HG03196 (cell line): ENCODE measurements at regions not wholly inside any gene's neighbourhood (a gene's known extent, or its start where the extent isn't known, plus 50 kb on each side); places are given as distances from the start of the nearest gene placed in this dataset.
"Not testable (repeated sequence)": the region's sequence is repeated elsewhere in the genome, so short reads cannot be mapped to it uniquely, and the experiment has no call there.

Experiments used
- ATAC-seq: cut with Tn5 transposase; IDR thresholded peaks from one replicate; pipeline ENCODE4 v1.9.1; 2021; ENCODE audit not compliant: unreplicated experiment

DNA sequence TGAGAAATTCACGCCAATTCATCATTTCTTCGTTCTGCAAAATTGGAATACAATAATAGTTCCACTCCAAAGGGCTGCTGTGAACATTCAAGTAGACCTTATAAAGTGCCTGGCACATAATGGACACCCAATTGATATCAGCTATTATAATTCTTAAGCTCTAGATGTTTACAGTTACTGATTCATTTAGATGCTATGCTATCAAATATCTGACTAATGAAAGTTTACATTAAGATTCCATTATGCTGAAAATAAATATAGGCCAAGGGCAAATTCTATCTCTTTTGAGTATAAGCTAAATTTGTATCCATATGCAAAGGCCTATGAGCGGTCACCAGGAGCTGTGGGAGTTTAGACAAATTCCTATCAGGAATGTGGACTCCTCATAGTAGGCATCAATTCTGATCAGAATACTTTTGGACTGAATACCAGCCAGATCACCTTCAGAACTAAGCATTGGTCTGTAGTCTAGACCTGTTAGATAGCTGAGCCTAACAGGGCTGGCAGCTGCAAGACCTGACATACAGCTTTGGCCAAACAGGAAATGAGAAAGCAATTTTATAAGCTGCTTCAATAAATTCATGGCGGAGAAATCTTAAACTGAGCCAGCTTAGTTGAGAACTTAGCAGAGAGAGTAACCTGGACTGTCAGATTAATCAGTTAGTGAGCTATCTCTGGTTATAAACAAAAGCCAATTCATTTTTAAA is 384.3 kb upstream of the ACTRT1 start:
- no peak for ATAC-seq

GRCh38 chrX:128425546-128425945 is 373.3 kb upstream of the ACTRT1 start:
- no peak for ATAC-seq

DNA sequence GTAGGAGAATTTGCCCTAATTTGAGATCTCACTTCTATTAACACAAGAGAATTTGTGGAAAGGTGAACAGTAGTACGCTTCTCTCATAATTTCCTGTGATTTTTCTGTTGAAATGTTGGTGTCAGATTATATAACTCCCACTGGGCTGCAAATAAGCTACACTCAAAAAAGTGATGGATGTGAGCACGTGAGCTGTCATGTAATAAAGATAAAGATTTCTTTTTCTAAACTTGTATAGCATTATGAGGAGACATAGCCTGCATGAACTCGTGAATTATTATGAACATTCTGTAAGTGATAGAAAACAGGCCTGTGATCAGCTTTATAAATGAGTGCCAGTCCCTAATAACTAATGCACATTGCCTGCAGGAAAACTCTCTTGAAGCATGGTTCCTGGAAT is 356.6 kb upstream of the ACTRT1 start:
- ATAC-seq, result no peak

- ATAC-seq, result no peak
These were observed 344.4 kb upstream of the ACTRT1 start for GRCh38 chrX:128396601-128397000.

DNA sequence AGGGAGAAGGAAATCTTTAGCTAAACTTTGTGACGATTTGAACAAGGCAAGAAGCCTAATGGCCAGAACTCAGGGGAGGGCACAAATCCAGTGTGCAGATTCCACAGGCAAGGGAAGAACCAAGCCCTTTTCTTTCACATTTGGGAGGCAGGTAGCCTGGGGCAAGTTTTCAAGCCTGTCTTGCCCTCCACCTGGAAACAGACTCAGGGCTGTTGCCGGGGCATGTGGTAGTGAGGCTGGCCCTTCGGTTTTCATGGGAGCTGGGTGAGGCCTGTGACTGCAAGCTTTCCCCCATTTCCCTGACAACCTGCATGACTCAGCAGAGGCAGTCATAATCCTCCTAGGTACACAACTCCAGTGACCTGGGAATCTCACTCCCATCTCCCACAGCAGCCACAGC is 331.6 kb upstream of the ACTRT1 start:
- not testable (repeated sequence) for ATAC-seq

DNA sequence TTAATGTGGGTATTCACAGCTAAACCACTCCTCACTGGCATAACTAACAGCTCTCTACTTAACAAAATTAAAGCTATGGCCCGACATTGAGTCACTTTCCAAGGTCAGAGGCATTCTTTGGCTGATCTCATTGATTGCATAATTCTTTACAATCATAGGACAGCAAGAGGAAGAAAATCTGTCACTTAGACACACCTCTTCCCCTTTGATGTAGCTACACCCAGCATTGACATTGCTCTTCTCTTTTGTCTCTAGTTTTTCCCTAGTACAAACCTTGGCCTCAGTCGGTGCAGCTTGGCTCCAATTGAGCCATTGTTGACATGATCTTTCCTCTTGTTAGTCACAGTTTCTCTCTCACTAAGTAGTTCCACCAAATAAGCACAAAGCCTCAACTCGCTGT is 313.3 kb upstream of the ACTRT1 start:
- ATAC-seq, result no peak

DNA sequence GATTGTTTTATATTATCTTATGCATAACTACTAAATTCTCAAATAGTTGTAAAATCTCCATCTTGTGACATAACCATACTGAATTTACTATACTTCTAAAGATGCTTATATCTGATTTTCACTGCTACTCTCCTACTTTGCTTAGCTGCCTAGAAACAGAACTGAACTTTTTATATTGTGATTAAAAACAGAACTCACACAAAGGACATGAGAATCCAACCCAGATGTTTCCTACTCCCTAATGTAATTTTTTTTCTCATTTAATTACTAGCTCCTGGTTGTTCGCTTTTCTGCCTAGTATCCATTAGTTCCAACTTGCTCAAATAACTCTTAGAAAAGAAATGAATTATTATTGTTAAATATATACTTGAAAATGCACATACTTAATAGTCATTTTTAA is 283.5 kb upstream of the ACTRT1 start:
- no peak for ATAC-seq

DNA sequence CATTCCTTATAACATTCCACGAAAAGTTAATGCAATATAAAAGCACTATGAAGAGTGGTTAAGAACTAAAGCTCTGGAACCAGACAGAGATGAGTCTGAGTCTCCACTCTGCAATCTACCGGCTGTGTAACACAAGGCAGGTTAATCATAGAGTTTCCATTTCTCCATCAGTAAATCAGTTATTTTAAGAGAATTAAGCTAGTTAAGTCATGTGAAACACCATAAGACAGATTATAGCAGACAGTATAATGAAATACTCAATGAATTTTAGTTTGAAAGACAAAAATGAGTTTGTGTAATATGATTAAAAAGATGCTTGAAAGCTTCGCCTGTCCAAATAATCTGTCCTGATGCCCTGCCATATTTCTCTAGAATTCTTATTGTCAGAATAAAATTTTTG is 282.6 kb upstream of the ACTRT1 start:
- no peak for ATAC-seq

DNA sequence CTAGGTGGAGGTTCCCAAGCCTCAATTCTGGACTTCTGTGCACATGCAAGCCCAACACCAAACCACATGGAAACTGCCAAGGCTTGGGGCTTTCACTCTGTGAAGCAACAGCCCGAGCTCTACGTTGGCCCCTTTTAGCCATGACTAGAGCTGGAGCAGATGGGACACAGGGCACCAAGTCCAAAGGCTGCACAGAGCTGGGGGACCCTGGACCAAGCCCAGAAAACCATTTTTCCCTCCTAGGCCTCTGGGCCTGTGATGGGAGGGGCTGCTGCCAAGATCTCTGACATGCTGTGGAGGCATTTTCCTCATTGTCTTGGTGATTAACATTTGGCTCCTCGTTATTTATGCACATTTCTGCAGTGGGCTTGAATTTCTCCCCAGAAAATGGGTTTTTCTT is 258.7 kb upstream of the ACTRT1 start:
- ATAC-seq, result no peak

DNA sequence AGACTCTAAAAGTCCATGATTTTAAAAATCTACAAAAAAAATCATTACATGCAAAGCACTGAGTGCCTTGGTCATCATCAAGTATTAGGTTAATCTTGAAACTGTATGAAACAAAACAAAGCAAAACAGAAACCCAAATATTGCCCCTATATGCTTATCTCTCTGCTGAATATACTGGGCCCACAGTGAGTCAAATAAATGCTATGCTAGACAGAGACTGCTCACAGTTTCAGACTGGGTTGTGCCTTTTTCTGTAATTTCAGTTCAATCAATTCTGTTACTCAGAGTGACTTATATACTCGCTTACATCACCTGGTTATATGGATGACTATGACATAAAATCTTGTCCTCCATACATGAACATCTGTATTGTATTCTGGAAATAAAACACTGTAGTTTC is 257.1 kb upstream of the ACTRT1 start:
- ATAC-seq, result no peak

DNA sequence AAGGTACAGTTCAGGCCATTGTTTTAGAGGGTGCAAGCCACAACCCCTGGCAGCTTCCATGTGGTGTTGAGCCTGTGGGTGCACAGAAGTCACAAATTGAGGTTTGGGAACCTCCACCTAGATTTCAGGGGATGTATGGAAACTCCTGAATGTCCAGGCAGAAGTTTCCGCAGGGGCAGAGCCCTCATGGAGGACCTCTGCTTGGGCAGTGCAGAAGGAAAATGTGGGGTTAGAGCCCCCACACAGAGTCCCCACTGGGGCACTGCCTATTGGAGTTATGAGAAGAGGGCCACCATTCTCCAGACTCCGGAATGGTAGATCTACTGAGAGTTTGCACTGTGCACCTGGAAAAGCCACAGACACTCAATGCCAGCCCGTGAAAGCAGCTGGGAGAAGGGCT is 242.0 kb upstream of the ACTRT1 start:
- no peak for ATAC-seq

GRCh38 chrX:128287693-128288092 is 235.5 kb upstream of the ACTRT1 start:
- ATAC-seq, result no peak

DNA sequence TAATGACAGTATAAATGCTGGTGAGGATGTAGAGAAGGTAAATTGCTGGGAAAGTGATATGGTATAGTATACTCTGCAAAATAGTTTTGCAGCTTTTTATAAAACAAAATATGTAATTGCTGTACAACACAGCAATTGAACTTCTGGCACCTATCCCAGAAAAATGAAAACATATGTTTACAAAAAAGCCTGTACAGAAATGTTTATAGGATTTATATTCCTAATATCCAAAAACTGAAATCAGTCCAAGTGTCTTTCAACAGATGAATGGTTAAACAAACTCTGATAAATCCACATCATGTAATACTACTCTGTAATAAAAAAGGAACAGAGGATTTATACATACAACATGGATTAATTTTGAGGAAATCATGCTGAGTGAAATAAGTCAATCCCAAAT is 198.4 kb upstream of the ACTRT1 start:
- no peak for ATAC-seq

- no peak for ATAC-seq
These were observed 164.2 kb upstream of the ACTRT1 start for GRCh38 chrX:128216364-128216763.

DNA sequence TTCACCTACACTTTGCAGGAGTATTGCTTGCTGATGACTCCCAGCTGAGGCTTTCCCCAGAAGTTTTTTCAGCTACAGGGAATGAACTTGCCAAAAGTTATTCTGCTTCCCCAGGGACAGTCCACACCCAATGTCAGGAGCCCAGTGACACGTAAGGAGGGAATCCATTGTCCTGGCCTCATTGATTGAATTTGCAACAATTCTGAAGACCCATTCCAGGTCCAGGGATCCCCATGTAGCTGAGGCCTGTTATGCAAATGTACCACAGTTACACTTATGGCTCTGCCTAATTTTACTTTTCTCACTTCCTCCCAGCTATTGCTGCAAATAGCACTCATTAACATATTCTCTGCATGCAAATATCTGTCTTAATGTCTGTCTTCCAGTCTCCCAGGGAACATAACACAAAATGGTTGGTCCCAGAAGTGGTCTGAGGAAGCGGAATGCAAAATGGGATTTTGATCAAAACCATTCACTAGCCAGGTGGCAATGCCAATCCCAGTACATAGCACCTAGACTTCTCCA is 113.7 kb upstream of the ACTRT1 start:
- no peak for ATAC-seq

GRCh38 chrX:128156204-128156603 is 104.0 kb upstream of the ACTRT1 start:
- ATAC-seq, result no peak

DNA sequence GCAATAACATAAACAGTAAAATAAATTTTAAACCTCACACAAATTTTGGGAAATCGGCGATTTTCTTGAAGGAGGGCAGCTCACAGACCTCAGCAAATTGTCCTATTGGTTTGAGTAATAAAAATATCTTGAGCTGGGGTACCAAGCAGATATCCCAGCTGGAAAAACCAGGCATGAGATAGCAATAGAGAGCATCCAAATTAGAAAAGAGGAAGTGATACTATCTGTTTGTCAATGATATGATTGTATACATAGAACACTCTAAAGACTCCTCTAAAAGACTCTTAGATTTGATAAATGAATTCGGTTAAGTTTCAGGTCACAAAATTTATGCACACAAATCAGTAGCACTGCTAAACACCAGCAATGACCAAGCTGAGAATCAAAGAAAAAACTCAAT is 90.5 kb upstream of the ACTRT1 start:
- no peak for ATAC-seq

DNA sequence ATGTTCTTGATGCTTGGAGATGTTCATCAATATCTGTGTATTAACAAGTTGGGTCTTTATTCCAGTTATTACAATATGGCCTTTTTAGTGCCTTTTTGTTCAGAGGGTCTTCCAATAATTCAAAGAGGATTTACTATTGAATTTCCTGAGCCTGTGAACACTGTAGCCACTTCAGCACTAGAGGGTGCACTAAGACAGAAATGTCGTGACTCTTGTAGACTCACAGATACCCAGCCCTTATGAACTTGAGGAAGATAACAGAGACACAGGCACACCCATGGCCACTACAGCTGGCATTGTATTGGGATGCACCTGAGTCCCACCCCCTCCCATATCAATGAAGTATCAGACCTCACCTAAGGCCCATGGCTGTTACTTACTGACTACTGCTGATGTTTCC is 54.4 kb upstream of the ACTRT1 start:
- ATAC-seq, result no peak

GRCh38 chrX:128105659-128106058 is 53.5 kb upstream of the ACTRT1 start:
- no peak for ATAC-seq
